ENCODE measurements at regions not wholly inside any gene's neighbourhood (a gene's known extent, or its start where the extent isn't known, plus 50 kb on each side); places are given as distances from the start of the nearest gene placed in this dataset.

DNA sequence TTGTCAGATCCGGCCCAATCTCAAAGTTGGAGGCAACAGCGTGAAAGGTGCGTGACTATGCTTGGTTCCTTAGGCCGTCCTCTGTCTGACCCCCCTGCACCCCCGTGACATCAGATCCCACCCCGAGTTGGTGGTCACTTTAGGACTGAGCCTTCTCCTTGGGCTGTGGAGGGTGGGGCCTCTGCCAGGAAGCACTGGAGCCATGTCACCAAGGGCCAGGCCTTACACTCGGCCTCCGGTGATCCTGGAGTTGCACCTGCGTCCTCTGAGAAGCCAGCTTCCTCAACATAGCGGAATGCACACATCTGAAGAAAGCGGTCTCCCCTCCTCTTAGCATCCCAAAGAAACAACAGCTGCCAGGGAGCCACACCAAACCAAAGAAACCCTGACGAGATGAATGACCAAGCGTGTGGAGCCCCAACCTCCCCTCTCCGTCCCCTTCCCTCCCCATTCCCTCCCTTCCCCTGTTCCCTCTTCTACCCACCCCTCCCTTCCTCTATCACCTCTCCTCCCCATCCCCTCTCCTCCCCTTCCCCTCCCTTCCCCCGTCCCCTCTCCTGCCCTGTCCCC, 182.6 kb downstream of the TTLL2 start:
- Histone ChIP-seq H3K79me2 (ENCODE audit: control insufficient read depth, low read length) (no peaks in the 10 kb centered on the region), H3K4me2 (ENCODE audit: low read length) (no peak overlapping the region), H3K27me3 (ENCODE audit: control insufficient read depth, low read length) (no peaks in the 10 kb centered on the region), H4K20me1 (ENCODE audit: control insufficient read depth, insufficient read depth, low read depth, low read length) (no peaks in the 10 kb centered on the region), H3K4me3 (ENCODE audit: low read length) (no peak overlapping the region), H3K9me3 (ENCODE audit: control insufficient read depth, insufficient read depth, low read length) (no peaks in the 10 kb centered on the region), H3K9me2 (replicated peaks; ENCODE audit: control insufficient read depth, low read length) (no peaks in the 10 kb centered on the region), H3K27ac (ENCODE audit: low read depth, low read length) (no peak overlapping the region), H3F3A (ENCODE audit: control insufficient read depth, insufficient read depth) (no peaks in the 10 kb centered on the region), H3K36me3 (ENCODE audit: control insufficient read depth, low read length) (no peaks in the 10 kb centered on the region), H3K4me1 (ENCODE audit: control insufficient read depth, low read length) (no peaks in the 10 kb centered on the region)
- TF ChIP-seq, protein P1, sequence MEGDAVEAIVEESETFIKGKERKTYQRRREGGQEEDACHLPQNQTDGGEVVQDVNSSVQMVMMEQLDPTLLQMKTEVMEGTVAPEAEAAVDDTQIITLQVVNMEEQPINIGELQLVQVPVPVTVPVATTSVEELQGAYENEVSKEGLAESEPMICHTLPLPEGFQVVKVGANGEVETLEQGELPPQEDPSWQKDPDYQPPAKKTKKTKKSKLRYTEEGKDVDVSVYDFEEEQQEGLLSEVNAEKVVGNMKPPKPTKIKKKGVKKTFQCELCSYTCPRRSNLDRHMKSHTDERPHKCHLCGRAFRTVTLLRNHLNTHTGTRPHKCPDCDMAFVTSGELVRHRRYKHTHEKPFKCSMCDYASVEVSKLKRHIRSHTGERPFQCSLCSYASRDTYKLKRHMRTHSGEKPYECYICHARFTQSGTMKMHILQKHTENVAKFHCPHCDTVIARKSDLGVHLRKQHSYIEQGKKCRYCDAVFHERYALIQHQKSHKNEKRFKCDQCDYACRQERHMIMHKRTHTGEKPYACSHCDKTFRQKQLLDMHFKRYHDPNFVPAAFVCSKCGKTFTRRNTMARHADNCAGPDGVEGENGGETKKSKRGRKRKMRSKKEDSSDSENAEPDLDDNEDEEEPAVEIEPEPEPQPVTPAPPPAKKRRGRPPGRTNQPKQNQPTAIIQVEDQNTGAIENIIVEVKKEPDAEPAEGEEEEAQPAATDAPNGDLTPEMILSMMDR (IDR thresholded peaks at IDR 0.05; ENCODE audit: low read depth, low read length, poor library complexity, severe bottlenecking): no peak
- TF ChIP-seq EZH2phosphoT487 (IDR thresholded peaks at IDR 0.05; ENCODE audit: borderline replicate concordance, low read length): no peak

DNA sequence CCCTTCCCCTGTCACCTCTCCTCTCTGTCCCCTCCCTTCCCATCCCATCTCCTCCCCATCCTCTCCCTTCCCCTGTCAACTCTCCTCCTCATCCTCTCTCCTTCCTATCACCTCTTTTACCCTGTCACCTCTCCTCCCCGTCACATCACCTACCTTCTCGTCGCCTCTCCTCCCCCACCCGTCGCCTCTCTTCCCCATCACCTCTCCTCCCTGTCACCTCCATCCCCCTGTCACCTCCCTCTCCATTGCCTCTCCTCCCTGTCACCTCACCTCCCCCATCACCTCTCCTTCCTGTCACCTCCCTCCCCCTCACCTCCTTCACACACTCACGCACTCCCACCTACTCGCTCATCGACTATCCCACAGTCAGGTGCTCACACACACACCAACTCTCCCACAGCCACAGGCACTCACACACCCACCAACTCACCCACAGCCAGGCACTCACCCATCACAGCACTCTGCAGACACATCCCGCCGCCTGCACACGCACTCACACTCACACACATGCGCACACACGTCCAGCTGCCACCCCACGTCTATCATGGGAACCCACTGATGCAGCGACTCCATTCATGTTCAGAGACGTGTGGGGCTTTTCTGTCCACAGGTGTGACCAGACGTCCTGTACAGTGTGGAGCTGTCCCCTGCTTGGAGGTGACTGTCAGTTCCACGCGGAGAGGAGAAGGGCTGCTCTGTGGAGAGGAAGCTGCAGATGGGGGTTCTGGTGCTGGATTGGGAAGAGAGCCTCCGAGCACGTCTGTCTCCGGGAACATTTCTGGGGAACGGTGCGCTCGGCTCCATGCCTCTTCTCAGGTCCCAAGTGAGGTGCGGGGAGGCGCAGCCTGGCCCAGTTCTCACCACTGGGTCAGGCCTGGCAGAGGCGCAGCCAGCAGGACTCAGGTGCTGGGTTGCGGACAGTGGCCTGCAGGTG, 184.3 kb downstream of the TTLL2 start:
- H3K27me3 ChIP-seq (ENCODE audit: control insufficient read depth, low read length): no peaks in the 10 kb centered on the region
- H3K4me3 ChIP-seq (ENCODE audit: low read length): no peak overlapping the region
- no peaks in the 10 kb centered on the region for H3F3A ChIP-seq (ENCODE audit: control insufficient read depth, insufficient read depth)
- H3K4me1 ChIP-seq (ENCODE audit: control insufficient read depth, low read length): no peaks in the 10 kb centered on the region
- no peaks in the 10 kb centered on the region for H3K79me2 ChIP-seq (ENCODE audit: control insufficient read depth, low read length)
- H3K4me2 ChIP-seq (ENCODE audit: low read length): no peak overlapping the region
- TF ChIP-seq, protein P1 (IDR thresholded peaks at IDR 0.05; ENCODE audit: low read depth, low read length, poor library complexity, severe bottlenecking): no peak
- no peak for TF ChIP-seq EZH2phosphoT487 (IDR thresholded peaks at IDR 0.05; ENCODE audit: borderline replicate concordance, low read length)
- no peaks in the 10 kb centered on the region for H3K9me3 ChIP-seq (ENCODE audit: control insufficient read depth, insufficient read depth, low read length)
- no peak overlapping the region for H3K27ac ChIP-seq (ENCODE audit: low read depth, low read length)
- H4K20me1 ChIP-seq (ENCODE audit: control insufficient read depth, insufficient read depth, low read depth, low read length): no peaks in the 10 kb centered on the region
- no peaks in the 10 kb centered on the region for H3K36me3 ChIP-seq (ENCODE audit: control insufficient read depth, low read length)
- no peaks in the 10 kb centered on the region for H3K9me2 ChIP-seq (replicated peaks; ENCODE audit: control insufficient read depth, low read length)

DNA sequence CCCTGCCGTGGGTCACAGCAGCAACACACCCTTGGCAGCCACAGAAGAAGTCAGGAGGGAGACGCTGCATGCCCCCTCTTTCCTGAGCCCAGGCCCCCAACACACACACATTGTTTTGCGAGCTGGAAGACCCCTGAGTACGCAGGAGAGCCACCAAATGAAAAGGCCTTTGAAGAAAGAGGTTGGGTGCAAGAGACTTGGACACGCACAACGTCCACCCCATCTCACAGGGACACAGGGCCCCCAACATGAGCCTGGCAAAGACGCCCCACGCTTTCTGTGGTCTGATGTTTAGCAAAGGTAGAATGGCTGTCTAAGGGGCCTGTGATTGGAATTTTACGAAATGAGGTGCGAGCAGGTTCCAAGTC, 185.0 kb downstream of the TTLL2 start:
- H3K79me2 ChIP-seq (ENCODE audit: control insufficient read depth, low read length): no peaks in the 10 kb centered on the region
- H3K4me2 ChIP-seq (ENCODE audit: low read length): no peak overlapping the region
- H3K27ac ChIP-seq (ENCODE audit: low read depth, low read length): no peak overlapping the region
- no peaks in the 10 kb centered on the region for H3F3A ChIP-seq (ENCODE audit: control insufficient read depth, insufficient read depth)
- TF ChIP-seq, protein P1 (IDR thresholded peaks at IDR 0.05; ENCODE audit: low read depth, low read length, poor library complexity, severe bottlenecking): no peak
- TF ChIP-seq EZH2phosphoT487 (IDR thresholded peaks at IDR 0.05; ENCODE audit: borderline replicate concordance, low read length): no peak
- no peaks in the 10 kb centered on the region for H4K20me1 ChIP-seq (ENCODE audit: control insufficient read depth, insufficient read depth, low read depth, low read length)
- H3K9me3 ChIP-seq (ENCODE audit: control insufficient read depth, insufficient read depth, low read length): no peaks in the 10 kb centered on the region
- no peaks in the 10 kb centered on the region for H3K9me2 ChIP-seq (replicated peaks; ENCODE audit: control insufficient read depth, low read length)
- no peak overlapping the region for H3K4me3 ChIP-seq (ENCODE audit: low read length)
- no peaks in the 10 kb centered on the region for H3K4me1 ChIP-seq (ENCODE audit: control insufficient read depth, low read length)
- no peaks in the 10 kb centered on the region for H3K36me3 ChIP-seq (ENCODE audit: control insufficient read depth, low read length)
- no peaks in the 10 kb centered on the region for H3K27me3 ChIP-seq (ENCODE audit: control insufficient read depth, low read length)

Measured in DOHH2 (cell line).